ENCODE measurements at regions not wholly inside any gene's neighbourhood (a gene's known extent, or its start where the extent isn't known, plus 50 kb on each side); places are given as distances from the start of the nearest gene placed in this dataset.
A peak's percentile ranks its signal among the peaks of the same experiment; 100 is the strongest.

GRCh38 chr12:92614001-92614400 is 88.8 kb upstream of the PLEKHG7 start:
- DNase-seq: no peak

GRCh38 chr12:92612611-92613010 is 90.2 kb upstream of the PLEKHG7 start:
- no peak for DNase-seq

GRCh38 chr12:92608151-92609091 is 94.4 kb upstream of the PLEKHG7 start:
- DNase-seq: no peak

- no peak for DNase-seq
Measured at GRCh38 chr12:92606956-92607355, 95.8 kb upstream of the PLEKHG7 start.

- DNase-seq: no peak
Measured at GRCh38 chr12:92605621-92606170, 97.1 kb upstream of the PLEKHG7 start.

- no peak for DNase-seq
Measured at GRCh38 chr12:92604786-92605185, 98.0 kb upstream of the PLEKHG7 start.

GRCh38 chr12:92603741-92604432 is 98.9 kb upstream of the PLEKHG7 start:
- DNase-seq: no peak

- no peak for DNase-seq
Measured at GRCh38 chr12:92602930-92603623, 99.7 kb upstream of the PLEKHG7 start.

- no peak for DNase-seq
Measured at GRCh38 chr12:92602476-92602875, 100.3 kb upstream of the PLEKHG7 start.

- DNase-seq: no peak
Measured at GRCh38 chr12:92601680-92602079, 101.1 kb upstream of the PLEKHG7 start.

GRCh38 chr12:92601176-92601575 is 101.6 kb upstream of the PLEKHG7 start:
- no peak for DNase-seq

GRCh38 chr12:92600052-92600451 is 102.7 kb upstream of the PLEKHG7 start:
- DNase-seq: no peak

- no peak for DNase-seq
Measured at GRCh38 chr12:92597997-92598396, 104.8 kb upstream of the PLEKHG7 start.

- DNase-seq: no peak
Measured at GRCh38 chr12:92597118-92597517, 105.7 kb upstream of the PLEKHG7 start.

GRCh38 chr12:92596383-92596782 is 106.4 kb upstream of the PLEKHG7 start:
- no peak for DNase-seq

GRCh38 chr12:92595663-92596062 is 107.1 kb upstream of the PLEKHG7 start:
- no peak for DNase-seq

GRCh38 chr12:92593734-92594402 is 108.9 kb upstream of the PLEKHG7 start:
- DNase-seq: peak; percentile 62

- no peak for DNase-seq
Measured at GRCh38 chr12:92585115-92585727, 117.6 kb upstream of the PLEKHG7 start.

- DNase-seq: no peak
Measured at GRCh38 chr12:92583910-92584309, 118.9 kb upstream of the PLEKHG7 start.

- DNase-seq: no peak
Measured at GRCh38 chr12:92582893-92583292, 119.9 kb upstream of the PLEKHG7 start.

- no peak for DNase-seq
Measured at GRCh38 chr12:92582475-92582874, 120.3 kb upstream of the PLEKHG7 start.

GRCh38 chr12:92581604-92582003 is 121.2 kb upstream of the PLEKHG7 start:
- DNase-seq: no peak
